ENCODE measurements at regions not wholly inside any gene's neighbourhood (a gene's known extent, or its start where the extent isn't known, plus 50 kb on each side); places are given as distances from the start of the nearest gene placed in this dataset.
A peak's percentile ranks its signal among the peaks of the same experiment; 100 is the strongest.
"Not testable (repeated sequence)": the region's sequence is repeated elsewhere in the genome, so short reads cannot be mapped to it uniquely, and the experiment has no call there.

DNA sequence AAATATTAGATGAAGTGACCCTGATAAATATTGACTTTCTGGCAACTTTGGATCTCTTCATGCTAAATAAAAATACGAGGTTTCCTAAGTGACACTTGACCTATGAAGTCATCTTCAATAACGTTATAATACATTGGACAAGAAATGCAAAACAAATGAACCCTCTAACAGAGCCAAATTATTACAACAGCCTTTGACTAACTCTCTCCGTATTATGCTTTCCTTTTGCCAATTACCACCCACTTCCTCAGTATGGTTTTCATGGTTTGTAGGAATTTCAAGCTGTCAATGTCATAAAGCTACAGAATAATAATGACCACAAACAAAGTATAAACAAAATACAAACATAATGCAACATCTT is 210.5 kb downstream of the MOXD1 start:
- H3K4me3 ChIP-seq = no peak overlapping the region
- no peaks in the 10 kb centered on the region for H3K27me3 ChIP-seq
- intact Hi-C loops (cut with DNase I; ENCODE audit: low total_unique reads) = no loop called here
- H3K9me3 ChIP-seq = no peaks in the 10 kb centered on the region
- no peak for TF ChIP-seq CTCF (IDR thresholded peaks at IDR 0.05)
- DNase-seq = no peak
- peaks cover 0 to 29% (median 4%) of the 10 kb centered on the region in 4 donors for H3K4me1 ChIP-seq
- H3K36me3 ChIP-seq = no peaks in the 10 kb centered on the region
- H3K27ac ChIP-seq = peak overlapping the region; percentile 43 to 45

DNA sequence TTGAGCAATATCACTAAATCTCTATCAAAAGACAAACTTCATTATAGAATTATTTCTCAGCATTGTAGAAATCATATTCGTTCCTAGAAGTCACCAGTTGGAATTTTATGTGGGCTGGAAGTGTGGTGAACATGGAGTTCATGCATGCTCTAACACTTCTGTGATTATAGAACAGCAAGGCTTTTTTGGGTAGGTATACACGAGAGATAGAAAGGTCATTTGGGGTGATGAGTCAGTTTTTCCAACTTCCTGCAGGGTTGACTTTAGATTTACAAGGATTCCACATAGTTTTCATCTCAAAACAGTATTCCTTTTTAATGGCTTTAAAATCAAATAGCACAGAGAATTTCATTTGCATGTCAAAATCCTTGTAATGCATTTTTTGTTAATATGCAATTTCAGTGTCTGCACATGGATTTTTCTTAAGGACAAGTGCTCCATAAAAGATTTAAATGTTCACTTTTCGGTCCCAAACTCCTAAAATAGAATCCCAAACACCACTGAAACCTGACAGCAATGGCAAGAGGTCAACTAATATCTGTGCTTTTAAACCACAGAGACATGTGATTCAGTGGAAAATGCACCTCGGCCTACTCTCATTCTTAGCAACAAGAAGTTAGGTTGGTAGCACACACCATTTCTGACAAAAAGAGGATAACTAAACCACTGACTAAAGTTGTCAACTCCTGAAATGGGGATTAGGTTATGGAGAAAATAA is 211.0 kb downstream of the MOXD1 start:
- peak overlapping the region; percentile 43 to 45 for H3K27ac ChIP-seq

DNA sequence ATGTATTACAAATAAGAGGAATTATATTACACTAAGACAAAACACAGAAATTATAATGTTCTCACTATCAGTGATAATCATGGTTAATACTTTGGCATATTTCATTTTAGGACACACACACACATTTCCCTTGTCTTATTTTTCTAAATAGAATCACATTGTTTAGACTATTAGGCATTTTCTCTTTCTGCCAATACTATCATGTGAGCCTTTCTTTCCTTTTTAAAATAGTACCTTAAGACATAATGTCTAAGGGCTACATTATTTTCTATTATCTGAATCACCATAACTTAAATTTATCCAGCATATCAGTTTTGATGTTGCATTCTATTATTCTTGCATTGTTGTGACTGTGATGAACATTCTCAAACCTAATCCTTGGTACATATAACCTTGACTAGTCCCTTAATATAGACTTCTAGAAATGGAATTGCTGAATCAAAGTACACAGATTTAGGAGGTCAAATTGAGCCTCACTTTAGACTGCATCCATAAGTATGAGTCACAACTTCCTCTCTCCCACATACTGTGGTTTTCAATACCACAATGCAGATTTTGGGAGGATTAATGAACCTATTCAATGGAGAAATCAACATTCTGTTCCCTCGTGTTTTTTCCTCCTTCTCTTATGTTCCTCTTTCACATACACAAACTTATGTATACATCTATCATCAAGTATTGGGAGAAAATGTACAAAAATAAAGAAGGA is 212.6 kb downstream of the MOXD1 start:
- peak overlapping the region in 1 of 2 donors; percentile 29 for H3K27ac ChIP-seq
- intact Hi-C loops (cut with DNase I; ENCODE audit: low total_unique reads) = no loop called here
- no peaks in the 10 kb centered on the region for H3K36me3 ChIP-seq
- H3K9me3 ChIP-seq = no peaks in the 10 kb centered on the region
- no peak overlapping the region for H3K4me3 ChIP-seq
- H3K4me1 ChIP-seq = peaks cover 0 to 29% (median 4%) of the 10 kb centered on the region in 4 donors
- H3K27me3 ChIP-seq = no peaks in the 10 kb centered on the region
- no peak for TF ChIP-seq CTCF (IDR thresholded peaks at IDR 0.05)
- no peak for DNase-seq

More for the DNA sequence above, 211.0 kb downstream of the MOXD1 start:
- Histone ChIP-seq H3K4me1 (peaks cover 0 to 29% (median 4%) of the 10 kb centered on the region in 4 donors), H3K4me3 (no peak overlapping the region), H3K36me3 (no peaks in the 10 kb centered on the region), H3K27me3 (no peaks in the 10 kb centered on the region), H3K9me3 (no peaks in the 10 kb centered on the region)
- no peak for TF ChIP-seq CTCF (IDR thresholded peaks at IDR 0.05)
- no peak for DNase-seq
- intact Hi-C loops (cut with DNase I; ENCODE audit: low total_unique reads) = no loop called here

DNA sequence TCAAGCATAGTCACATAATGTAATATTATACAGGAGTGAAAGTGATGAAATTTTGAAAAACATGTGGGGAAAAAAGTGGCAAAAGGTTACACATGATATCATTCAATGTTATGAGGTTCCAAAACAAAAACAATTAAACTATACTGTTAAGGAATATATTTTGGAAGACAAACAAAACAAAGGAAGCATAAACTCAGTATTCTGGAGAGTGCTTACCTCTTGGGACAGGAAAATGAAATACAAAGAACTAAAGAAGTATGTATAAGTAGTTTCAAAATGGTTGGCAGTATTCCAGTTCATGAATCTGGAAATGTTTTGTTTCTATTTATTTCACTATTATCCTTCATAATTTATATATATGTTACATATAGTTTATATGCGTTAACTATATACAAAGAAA is 213.5 kb downstream of the MOXD1 start:
- TF ChIP-seq CTCF (IDR thresholded peaks at IDR 0.05) = no peak
- DNase-seq = no peak
- Histone ChIP-seq H3K4me3 (no peak overlapping the region), H3K9me3 (no peaks in the 10 kb centered on the region), H3K4me1 (peaks cover 0 to 29% (median 4%) of the 10 kb centered on the region in 4 donors), H3K27ac (no peak overlapping the region), H3K27me3 (no peaks in the 10 kb centered on the region), H3K36me3 (no peaks in the 10 kb centered on the region)
- intact Hi-C loops (cut with DNase I; ENCODE audit: low total_unique reads) = no loop called here

DNA sequence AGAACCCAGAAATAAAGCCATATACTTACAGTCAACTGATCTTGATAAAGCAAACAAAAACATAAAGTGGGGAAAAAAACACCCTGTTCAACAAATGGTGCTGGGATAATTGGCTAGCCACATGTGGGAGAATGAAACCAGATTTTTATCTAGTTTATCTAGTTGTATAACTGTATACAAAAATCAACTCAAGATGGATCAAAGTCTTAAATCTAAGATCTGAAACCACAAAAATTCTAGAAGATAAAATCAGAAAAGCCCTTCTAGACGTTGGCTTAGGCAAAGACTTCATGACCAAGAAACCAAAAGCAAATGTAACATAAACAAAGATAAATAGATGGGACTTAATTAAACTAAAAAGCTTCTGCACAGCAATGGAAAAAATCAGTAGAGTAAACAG is 216.3 kb downstream of the MOXD1 start:
- intact Hi-C loops (cut with DNase I; ENCODE audit: low total_unique reads); H3K4me3 ChIP-seq; H3K27ac ChIP-seq; H3K27me3 ChIP-seq; H3K9me3 ChIP-seq; H3K36me3 ChIP-seq; DNase-seq: not testable (repeated sequence)
- H3K4me1 ChIP-seq = peaks cover 0 to 12% (median 2%) of the 10 kb centered on the region in 4 donors

DNA sequence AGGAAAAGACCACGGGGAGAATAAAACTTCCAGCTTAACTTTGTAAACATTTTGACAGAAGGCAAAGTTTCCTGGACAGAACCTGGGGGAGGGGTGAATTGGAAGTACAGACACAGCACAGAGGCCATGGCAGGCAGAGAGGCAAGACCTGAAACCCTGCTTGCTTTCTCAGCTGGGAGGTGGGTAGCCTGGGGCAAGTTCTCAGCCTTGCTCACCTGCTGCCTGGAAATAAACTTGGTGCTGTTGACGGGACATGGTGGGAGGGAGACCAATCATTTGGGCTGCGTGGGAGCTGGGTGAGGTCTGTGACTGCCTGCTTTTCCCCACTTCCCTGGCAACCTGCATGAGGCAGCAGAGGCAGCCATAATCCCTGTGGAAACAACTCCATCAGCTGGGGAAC is 221.3 kb downstream of the MOXD1 start:
- Histone ChIP-seq H3K27me3 (no peaks in the 10 kb centered on the region), H3K36me3 (no peaks in the 10 kb centered on the region), H3K27ac (no peak overlapping the region), H3K4me3 (no peak overlapping the region), H3K4me1 (no peaks in the 10 kb centered on the region), H3K9me3 (peaks cover 0 to 2% (median 2%) of the 10 kb centered on the region in 3 donors)
- no peak for DNase-seq
- no peak for TF ChIP-seq CTCF (IDR thresholded peaks at IDR 0.05)
- intact Hi-C loops (cut with DNase I; ENCODE audit: low total_unique reads) = no loop called here

Data from tibial artery (tissue), 4 donors.